Keratinocyte (primary cell): ENCODE measurements at regions not wholly inside any gene's neighbourhood (a gene's known extent, or its start where the extent isn't known, plus 50 kb on each side); places are given as distances from the start of the nearest gene placed in this dataset.

Experiments
- DNase-seq: peaks from one replicate; pipeline ENCODE4 v3.0.0-alpha.2; 2011; ENCODE audit warnings: low read depth, missing footprints, low spot score
- FAIRE-seq: peaks from 2 replicates; lab custom pipeline; 2011; peaks lifted over from hg19 to GRCh38; lab: Jason Lieb, UNC
- H2AFZ ChIP-seq: 2 replicates; pipeline ENCODE4 v1.6.0; 2012; ENCODE audit warnings: low read length, control low read depth, inconsistent platforms; ENCODE audit not compliant: control insufficient read depth
- H3K27ac ChIP-seq: 2 replicates; pipeline ENCODE4 v1.5.1; 2011; ENCODE audit warnings: low read length; ENCODE audit not compliant: control insufficient read depth, insufficient read depth
- H3K27me3 ChIP-seq: 3 replicates; pipeline ENCODE4 v1.6.0; 2011; ENCODE audit warnings: low read length; ENCODE audit not compliant: control insufficient read depth, insufficient read depth; ENCODE audit errors: extremely low read depth
- H3K36me3 ChIP-seq, 2 experiments: 2 replicates in 1 of 2; 3 replicates in 1 of 2; pipeline ENCODE4 v1.5.1; 2011; ENCODE audit warnings: low read length in 2 of 2, mild to moderate bottlenecking in 1 of 2; ENCODE audit not compliant: control insufficient read depth in 2 of 2, insufficient read depth in 2 of 2; ENCODE audit errors: extremely low read depth in 1 of 2
- H3K4me1 ChIP-seq: 3 replicates; pipeline ENCODE4 v1.5.1; 2011; ENCODE audit warnings: low read length; ENCODE audit not compliant: control insufficient read depth, insufficient read depth; ENCODE audit errors: extremely low read depth
- H3K4me2 ChIP-seq: 3 replicates; pipeline ENCODE4 v1.6.0; 2011; ENCODE audit warnings: low read depth, low read length; ENCODE audit not compliant: control insufficient read depth, insufficient read depth; ENCODE audit errors: extremely low read depth
- H3K4me3 ChIP-seq, 3 experiments: fragments of 200-600 bp in 1 of 3; sonication (generic) in 1 of 3; 2 replicates in 2 of 3; 3 replicates in 1 of 3; pipeline ENCODE4 v1.5.1; 2011 to 2016; ENCODE audit warnings: low read length in 3 of 3, mild to moderate bottlenecking in 3 of 3, control low read depth in 2 of 3, inconsistent platforms in 1 of 3, low read depth in 1 of 3, mixed read lengths in 1 of 3, mixed run types in 1 of 3, moderate library complexity in 1 of 3; ENCODE audit not compliant: control insufficient read depth in 2 of 3, insufficient read depth in 2 of 3; ENCODE audit errors: extremely low read depth in 1 of 3
- H3K79me2 ChIP-seq: 2 replicates; pipeline ENCODE4 v1.6.0; 2012; ENCODE audit warnings: low read length; ENCODE audit not compliant: control insufficient read depth, insufficient read depth
- H3K9ac ChIP-seq: 3 replicates; pipeline ENCODE4 v1.6.0; 2011; ENCODE audit warnings: low read length; ENCODE audit not compliant: control insufficient read depth, insufficient read depth; ENCODE audit errors: extremely low read depth
- H3K9me1 ChIP-seq: 3 replicates; pipeline ENCODE4 v1.6.0; 2011; ENCODE audit warnings: low read length; ENCODE audit not compliant: control insufficient read depth, insufficient read depth; ENCODE audit errors: extremely low read depth
- H3K9me3 ChIP-seq: 2 replicates; pipeline ENCODE4 v1.5.1; 2012; ENCODE audit warnings: low read depth, low read length; ENCODE audit not compliant: control insufficient read depth
- H4K20me1 ChIP-seq: 3 replicates; pipeline ENCODE4 v1.6.0; 2011; ENCODE audit warnings: low read length; ENCODE audit not compliant: control insufficient read depth, insufficient read depth; ENCODE audit errors: extremely low read depth
- CTCF ChIP-seq, 3 experiments: IDR thresholded peaks in 1 of 3; conservative IDR thresholded peaks in 1 of 3; optimal IDR thresholded peaks in 1 of 3; 2 replicates in 2 of 3; 3 replicates in 1 of 3; pipeline versions ENCODE3 to v1.5.1; 2011; ENCODE audit warnings: low read length in 3 of 3, mild to moderate bottlenecking in 3 of 3, moderate library complexity in 2 of 3, control low read depth in 1 of 3, inconsistent platforms in 1 of 3; ENCODE audit not compliant: insufficient read depth in 2 of 3; ENCODE audit errors: extremely low read depth in 1 of 3
- EZH2 ChIP-seq: IDR thresholded peaks from one replicate; pipeline ENCODE4 v1.6.1; 2012; ENCODE audit warnings: inconsistent platforms, mild to moderate bottlenecking, low read length, moderate library complexity
- dilution Hi-C: fragments of 300-500 bp; cut with MboI; formaldehyde crosslinking; loops from one replicate; pipeline ENCODE4 v1.7.0; 2020; ENCODE audit warnings: low sequenced_read_pairs; ENCODE audit not compliant: extremely low pct_ligation_motif_present

GRCh38 chr18:39039813-39040212 is 1474.2 kb upstream of the CELF4 start:
- no peaks in the 10 kb centered on the region for H3K9me1 ChIP-seq
- H3K4me1 ChIP-seq: no peaks in the 10 kb centered on the region
- H3K4me3 ChIP-seq: no peak overlapping the region
- H3K79me2 ChIP-seq: no peaks in the 10 kb centered on the region
- H2AFZ ChIP-seq: no peak overlapping the region
- no peaks in the 10 kb centered on the region for H4K20me1 ChIP-seq
- H3K9ac ChIP-seq: no peak overlapping the region
- no peaks in the 10 kb centered on the region for H3K27me3 ChIP-seq
- DNase-seq: no peak
- FAIRE-seq: no peak
- no peak overlapping the region for H3K4me2 ChIP-seq
- H3K9me3 ChIP-seq: no peaks in the 10 kb centered on the region
- dilution Hi-C loops: no loop called here
- H3K36me3 ChIP-seq: no peaks in the 10 kb centered on the region
- no peak overlapping the region for H3K27ac ChIP-seq
- TF ChIP-seq EZH2 (no peak), CTCF (optimal IDR thresholded peaks at IDR 0.05 in 1 of 3, IDR thresholded peaks at IDR 0.05 in 1 of 3, conservative IDR thresholded peaks at IDR 0.05 in 1 of 3; ENCODE audit: extremely low read depth in 1 of 3, insufficient read depth in 2 of 3, low read length in 3 of 3) (no peak)

- Histone ChIP-seq H3K9me1 (no peaks in the 10 kb centered on the region), H3K79me2 (no peaks in the 10 kb centered on the region), H3K9me3 (no peaks in the 10 kb centered on the region), H3K4me2 (no peak overlapping the region), H2AFZ (no peak overlapping the region), H3K27ac (no peak overlapping the region), H4K20me1 (no peaks in the 10 kb centered on the region), H3K36me3 (no peaks in the 10 kb centered on the region), H3K4me3 (no peak overlapping the region), H3K27me3 (no peaks in the 10 kb centered on the region), H3K9ac (no peak overlapping the region), H3K4me1 (no peaks in the 10 kb centered on the region)
- TF ChIP-seq EZH2: no peak
- dilution Hi-C loops: no loop called here
- DNase-seq (no peak), FAIRE-seq (no peak)
Measured at GRCh38 chr18:39037925-39038324, 1472.3 kb upstream of the CELF4 start.

DNA sequence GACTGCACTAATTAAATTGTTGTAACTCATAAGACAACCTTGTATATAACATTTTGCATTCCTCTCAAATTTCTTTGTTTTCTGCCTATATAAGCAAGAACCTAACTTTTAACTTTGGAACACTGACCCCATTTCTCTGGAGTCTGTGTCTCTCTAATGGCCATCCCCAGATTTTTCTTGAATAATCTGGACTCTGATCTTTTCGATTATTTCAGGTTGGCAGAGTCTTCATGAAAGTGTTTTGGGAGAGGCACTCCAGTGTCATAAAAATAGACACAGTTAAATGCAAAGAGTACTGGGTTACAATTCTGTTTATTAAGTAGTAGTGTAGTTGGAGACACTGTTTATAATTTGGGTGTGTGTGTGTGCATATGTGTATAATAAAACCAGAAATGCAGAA is 1467.7 kb upstream of the CELF4 start:
- FAIRE-seq: no peak
- H3K27ac ChIP-seq: no peak overlapping the region
- no peak overlapping the region for H2AFZ ChIP-seq
- no peaks in the 10 kb centered on the region for H3K79me2 ChIP-seq
- H3K9me3 ChIP-seq: no peaks in the 10 kb centered on the region
- no peaks in the 10 kb centered on the region for H4K20me1 ChIP-seq
- no peak overlapping the region for H3K4me2 ChIP-seq
- no peak for DNase-seq
- H3K9ac ChIP-seq: no peak overlapping the region
- H3K4me1 ChIP-seq: no peaks in the 10 kb centered on the region
- H3K27me3 ChIP-seq: no peaks in the 10 kb centered on the region
- H3K36me3 ChIP-seq: no peaks in the 10 kb centered on the region
- dilution Hi-C loops: no loop called here
- H3K4me3 ChIP-seq: no peak overlapping the region
- no peaks in the 10 kb centered on the region for H3K9me1 ChIP-seq
- TF ChIP-seq EZH2: no peak
- TF ChIP-seq CTCF (optimal IDR thresholded peaks at IDR 0.05 in 1 of 3, IDR thresholded peaks at IDR 0.05 in 1 of 3, conservative IDR thresholded peaks at IDR 0.05 in 1 of 3; ENCODE audit: extremely low read depth in 1 of 3, insufficient read depth in 2 of 3, low read length in 3 of 3): no peak
